ENCODE measurements at regions not wholly inside any gene's neighbourhood (a gene's known extent, or its start where the extent isn't known, plus 50 kb on each side); places are given as distances from the start of the nearest gene placed in this dataset.

GRCh38 chr2:154992826-154993225 is 294.3 kb downstream of the KCNJ3 start:
- H3K9me3 Mint-ChIP-seq = peaks cover 3% of the 10 kb centered on the region
- no peak overlapping the region for H3K27ac Mint-ChIP-seq
- ATAC-seq (ENCODE audit: low read depth) (no peak), DNase-seq (no peak)
- H3K4me3 Mint-ChIP-seq = no peak overlapping the region
- no peaks in the 10 kb centered on the region for H3K27me3 Mint-ChIP-seq
- no peak for TF ChIP-seq CTCF (IDR thresholded peaks at IDR 0.05)
- intact Hi-C loops (cut with micrococcal nuclease) = no loop called here
- ChIA-PET POLR2A (no interaction called here), CTCF (no interaction called here)
- no peaks in the 10 kb centered on the region for H3K4me1 Mint-ChIP-seq
- H3K36me3 Mint-ChIP-seq (ENCODE audit: low read depth) = no peaks in the 10 kb centered on the region

GRCh38 chr2:154978710-154979109 is 280.2 kb downstream of the KCNJ3 start:
- H3K27ac Mint-ChIP-seq = no peak overlapping the region
- no peaks in the 10 kb centered on the region for H3K4me1 Mint-ChIP-seq
- TF ChIP-seq CTCF (IDR thresholded peaks at IDR 0.05) = no peak
- no peaks in the 10 kb centered on the region for H3K36me3 Mint-ChIP-seq (ENCODE audit: low read depth)
- H3K27me3 Mint-ChIP-seq = no peaks in the 10 kb centered on the region
- H3K4me3 Mint-ChIP-seq = no peak overlapping the region
- ChIA-PET CTCF (no interaction called here), POLR2A (no interaction called here)
- peaks cover 6% of the 10 kb centered on the region for H3K9me3 Mint-ChIP-seq
- intact Hi-C loops (cut with micrococcal nuclease) = no loop called here
- ATAC-seq (ENCODE audit: low read depth) (no peak), DNase-seq (no peak)

GRCh38 chr2:154978244-154978643 is 279.7 kb downstream of the KCNJ3 start:
- CTCF ChIA-PET = no interaction called here
- TF ChIP-seq CTCF (IDR thresholded peaks at IDR 0.05) = no peak
- H3K9me3 Mint-ChIP-seq = peaks cover 6% of the 10 kb centered on the region
- no peak overlapping the region for H3K27ac Mint-ChIP-seq
- intact Hi-C loops (cut with micrococcal nuclease) = no loop called here
- no peaks in the 10 kb centered on the region for H3K27me3 Mint-ChIP-seq
- no peaks in the 10 kb centered on the region for H3K4me1 Mint-ChIP-seq
- H3K36me3 Mint-ChIP-seq (ENCODE audit: low read depth) = no peaks in the 10 kb centered on the region
- ATAC-seq (ENCODE audit: low read depth) (no peak), DNase-seq (no peak)
- H3K4me3 Mint-ChIP-seq = no peak overlapping the region
- POLR2A ChIA-PET = no interaction called here

GRCh38 chr2:154974041-154974440 is 275.5 kb downstream of the KCNJ3 start:
- no peaks in the 10 kb centered on the region for H3K36me3 Mint-ChIP-seq (ENCODE audit: low read depth)
- H3K27ac Mint-ChIP-seq = no peak overlapping the region
- no peaks in the 10 kb centered on the region for H3K27me3 Mint-ChIP-seq
- DNase-seq (no peak), ATAC-seq (ENCODE audit: low read depth) (no peak)
- no peaks in the 10 kb centered on the region for H3K4me1 Mint-ChIP-seq
- H3K9me3 Mint-ChIP-seq = no peaks in the 10 kb centered on the region
- intact Hi-C loops (cut with micrococcal nuclease) = no loop called here
- ChIA-PET POLR2A (no interaction called here), CTCF (no interaction called here)
- H3K4me3 Mint-ChIP-seq = no peak overlapping the region
- TF ChIP-seq CTCF (IDR thresholded peaks at IDR 0.05) = no peak

- no peaks in the 10 kb centered on the region for H3K36me3 Mint-ChIP-seq (ENCODE audit: low read depth)
- CTCF ChIA-PET = no interaction called here
- no peak for ATAC-seq (ENCODE audit: low read depth)
- H3K4me3 Mint-ChIP-seq = no peak overlapping the region
- H3K4me1 Mint-ChIP-seq = no peaks in the 10 kb centered on the region
- no peaks in the 10 kb centered on the region for H3K9me3 Mint-ChIP-seq
- POLR2A ChIA-PET = no interaction called here
- H3K27me3 Mint-ChIP-seq = no peaks in the 10 kb centered on the region
- no peak overlapping the region for H3K27ac Mint-ChIP-seq
- TF ChIP-seq CTCF (IDR thresholded peaks at IDR 0.05) = no peak
- intact Hi-C loops (cut with micrococcal nuclease) = no loop called here
- DNase-seq = no peak
Observed at GRCh38 chr2:154963511-154963910, 265.0 kb downstream of the KCNJ3 start.

Measured in activated B cell treated with CpG ODN at 0.5 μM for 24 hours (primary cell).